Erythroblast (primary cell): ENCODE measurements at regions not wholly inside any gene's neighbourhood (a gene's known extent, or its start where the extent isn't known, plus 50 kb on each side); places are given as distances from the start of the nearest gene placed in this dataset.

Source experiments
- GATA1 ChIP-seq: IDR thresholded peaks from 2 replicates; pipeline ENCODE4 v1.6.1; 2011; ENCODE audit warnings: low read depth, mild to moderate bottlenecking, control low read depth, low read length, moderate library complexity
- POLR2A ChIP-seq: IDR thresholded peaks from 2 replicates; pipeline ENCODE4 v1.6.1; 2011; ENCODE audit warnings: mild to moderate bottlenecking, low read length

DNA sequence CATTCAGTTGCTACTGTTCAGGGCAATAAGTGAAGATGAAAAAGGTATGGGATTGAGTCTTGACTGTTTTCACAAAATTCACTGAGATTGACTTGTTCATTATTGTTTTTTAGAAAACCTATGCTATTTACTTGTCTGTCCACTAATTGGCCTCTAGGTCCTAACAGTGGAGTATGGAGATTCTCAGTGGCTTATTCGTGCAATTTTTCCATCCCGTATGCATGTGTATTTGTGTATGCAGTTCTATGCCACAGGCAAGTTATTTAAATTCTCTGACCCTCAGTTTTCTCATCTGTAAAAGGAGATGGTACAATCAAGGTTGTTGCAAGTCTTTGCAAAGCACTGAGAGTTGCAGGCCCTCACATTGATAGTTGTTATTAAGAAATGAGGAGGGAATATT is 151.0 kb downstream of the BBOX1 start:
- TF ChIP-seq POLR2A (no peak), GATA1 (no peak)
